Astrocyte of the hippocampus (primary cell): ENCODE measurements at regions not wholly inside any gene's neighbourhood (a gene's known extent, or its start where the extent isn't known, plus 50 kb on each side); places are given as distances from the start of the nearest gene placed in this dataset.

Source experiments
- DNase-seq: peaks from one replicate; pipeline ENCODE4 v3.0.0; 2011; ENCODE audit warnings: low read depth, low spot score

DNA sequence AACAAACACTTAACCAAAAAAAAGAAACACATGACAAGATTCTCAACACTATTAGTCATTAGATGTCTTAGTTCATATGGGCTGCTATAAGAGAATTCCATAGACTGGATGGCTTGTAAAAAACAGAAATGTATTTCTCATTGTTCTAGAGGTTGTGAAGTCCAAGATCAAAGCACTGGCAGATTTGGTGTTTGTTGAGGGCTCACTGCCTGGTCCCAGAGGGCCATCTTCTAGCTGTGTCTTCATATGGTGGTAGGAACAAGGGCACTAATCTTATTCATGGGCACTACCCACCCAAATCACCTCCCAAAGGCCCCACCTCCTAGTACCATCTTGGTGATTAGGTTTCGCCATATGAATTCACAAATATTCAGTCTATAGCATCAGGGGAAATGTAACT, 162.5 kb upstream of the SDK2 start:
- DNase-seq = no peak

DNA sequence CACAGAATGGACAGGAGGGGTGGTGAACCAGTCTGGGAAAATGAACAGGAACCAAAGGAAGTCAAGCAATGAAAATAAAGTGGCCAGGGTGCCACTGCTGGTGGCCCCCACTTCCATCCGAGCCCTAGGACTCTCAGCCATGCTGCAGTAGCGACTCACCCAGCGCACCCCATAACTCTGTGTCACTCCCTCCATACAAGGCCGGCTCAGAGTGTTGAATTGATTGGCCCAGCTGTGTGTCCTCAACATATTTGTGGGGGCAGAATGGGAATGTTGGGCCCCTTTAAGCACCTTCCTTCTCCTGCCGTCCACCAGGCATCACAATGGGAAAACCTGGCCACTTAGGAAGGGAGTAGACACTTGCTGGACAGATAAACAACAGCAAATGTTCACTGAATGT, 169.0 kb upstream of the SDK2 start:
- no peak for DNase-seq

DNA sequence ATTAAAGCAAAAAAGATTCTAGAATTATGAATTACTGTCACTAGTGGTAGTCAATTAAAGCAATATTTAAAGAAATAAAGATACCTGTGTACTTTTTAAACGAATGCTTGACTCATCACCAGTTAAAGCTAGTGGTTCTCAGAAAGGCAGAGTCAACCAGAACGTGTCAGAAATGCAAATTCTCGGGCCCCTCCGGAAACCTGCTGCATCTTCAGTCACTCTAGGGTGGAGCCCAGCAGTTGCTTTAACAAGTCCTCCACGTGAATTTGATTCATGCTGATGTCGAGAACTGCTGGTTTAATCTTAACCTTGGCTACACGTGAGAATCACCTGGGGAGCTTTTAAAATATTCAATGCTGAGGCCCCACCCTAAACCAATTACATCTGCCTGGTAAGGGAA, 169.8 kb upstream of the SDK2 start:
- DNase-seq = no peak

DNA sequence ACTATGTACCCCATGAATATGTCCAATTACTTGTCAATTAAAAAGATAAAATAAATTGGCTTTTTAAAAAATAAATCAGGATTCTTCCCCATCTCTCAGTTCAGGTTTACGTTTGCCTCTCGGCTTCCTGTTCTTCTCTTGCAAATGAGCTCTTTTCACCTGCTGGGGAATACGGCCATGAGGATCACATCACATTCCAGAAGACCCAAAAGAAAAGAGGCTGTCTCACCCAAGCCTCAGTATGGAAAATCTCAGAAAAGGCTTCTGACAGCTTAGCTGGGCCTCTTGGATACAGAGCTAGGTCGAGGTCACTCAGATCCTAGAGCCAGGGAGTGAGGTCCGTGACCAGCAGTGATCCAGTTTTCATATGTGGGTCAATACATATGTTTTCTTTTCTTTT, 171.2 kb upstream of the SDK2 start:
- no peak for DNase-seq

DNA sequence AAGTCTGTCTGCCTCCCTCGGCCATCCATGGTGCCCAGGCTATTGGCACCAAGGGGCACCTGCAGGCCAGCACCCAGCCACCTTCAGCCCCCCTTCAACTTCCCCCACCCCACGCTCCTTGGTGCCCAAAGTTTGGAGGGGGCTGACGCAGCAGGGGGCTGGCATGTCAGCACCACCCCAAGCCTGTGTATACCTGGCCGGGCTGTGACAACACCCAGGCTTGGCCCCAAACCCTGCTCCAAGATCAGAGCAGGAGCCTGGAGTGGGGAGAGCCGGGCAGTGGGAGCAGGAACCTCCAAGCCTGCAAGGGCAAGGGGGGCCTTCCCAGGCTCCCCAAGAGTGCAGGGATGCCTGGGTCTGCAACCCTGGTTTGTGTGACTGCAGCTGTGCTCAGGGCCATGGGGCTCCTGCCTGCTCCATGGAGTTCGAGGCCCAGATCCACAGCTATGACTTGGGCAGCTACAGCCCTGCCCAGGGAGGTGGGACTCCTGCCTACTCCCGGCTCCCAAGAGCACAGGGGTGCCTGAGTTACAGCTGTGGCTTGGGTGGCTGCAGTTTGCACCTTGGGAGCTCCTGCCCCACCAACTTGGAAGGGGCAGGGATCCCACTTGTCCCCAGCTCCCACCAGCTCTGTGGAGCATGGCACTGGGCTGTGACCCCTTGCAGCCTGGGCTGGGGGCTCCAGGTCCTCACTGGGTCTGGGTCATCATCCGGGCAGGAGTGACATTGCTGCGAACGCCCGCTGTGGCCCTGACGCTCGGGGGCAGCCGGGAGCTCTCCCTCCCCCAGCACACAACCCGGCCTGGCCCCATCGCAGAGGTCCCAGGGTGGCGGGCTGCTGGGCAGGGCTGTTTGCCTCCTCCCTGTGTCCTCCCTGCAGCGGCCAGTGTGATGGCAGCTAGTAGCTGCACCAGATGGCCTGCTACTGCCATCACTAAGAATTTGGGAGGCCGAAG, 175.5 kb upstream of the SDK2 start:
- no peak for DNase-seq

DNA sequence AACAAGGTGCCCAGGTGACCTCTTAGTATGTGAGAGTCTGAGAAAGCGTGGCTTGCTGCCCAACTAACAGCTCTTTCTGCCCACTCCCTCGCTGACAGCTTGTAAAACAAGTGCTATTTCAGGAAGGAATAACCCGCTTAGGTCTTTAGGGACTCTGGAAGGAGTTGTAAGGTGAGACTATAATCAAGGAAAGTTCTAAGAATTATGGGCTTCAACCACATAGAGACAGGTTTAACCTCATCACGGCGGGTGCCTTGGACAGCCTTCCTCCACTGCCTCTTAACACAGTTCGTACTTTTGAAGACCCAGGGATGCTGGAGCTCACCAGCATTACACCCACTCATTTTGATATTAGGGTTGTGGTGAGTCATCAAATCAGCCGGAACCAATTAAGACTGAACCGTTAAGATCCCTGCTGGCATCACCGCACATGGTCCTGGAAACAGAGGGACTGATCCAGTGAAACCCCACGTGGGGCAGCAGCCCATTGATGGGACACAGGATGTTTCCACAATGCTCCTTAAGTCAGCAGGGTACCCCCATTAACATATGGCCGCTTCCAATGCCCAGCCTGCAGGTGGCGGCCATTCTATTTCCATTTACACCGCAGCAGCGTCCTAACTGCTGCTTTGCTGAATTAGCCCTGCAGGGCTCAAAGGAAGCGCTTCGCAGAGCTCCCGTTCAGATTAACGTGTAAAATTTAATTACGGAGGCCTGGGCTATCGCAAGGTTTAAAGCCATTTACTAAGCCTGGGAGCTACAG, 176.6 kb upstream of the SDK2 start:
- peak; percentile 20 for DNase-seq

DNA sequence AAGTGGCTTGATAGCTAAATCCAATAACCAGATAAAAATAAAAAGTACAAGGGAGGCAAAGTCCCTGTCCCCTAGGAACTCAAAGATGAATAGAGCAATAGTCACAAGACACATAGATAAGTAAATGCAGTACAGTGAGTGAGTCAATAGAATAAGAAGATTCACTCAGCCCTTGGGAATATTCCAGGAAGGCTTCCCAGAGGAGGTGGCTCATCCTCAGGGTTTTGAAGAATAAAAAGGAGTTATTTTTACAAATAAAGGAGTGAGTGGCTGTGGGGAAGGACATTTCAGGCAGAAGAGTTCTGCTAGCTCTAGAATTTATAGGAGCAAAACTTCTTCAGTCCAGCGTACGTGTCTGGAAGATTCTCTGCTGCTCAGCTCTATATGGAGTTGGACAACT, 177.4 kb upstream of the SDK2 start:
- no peak for DNase-seq

DNA sequence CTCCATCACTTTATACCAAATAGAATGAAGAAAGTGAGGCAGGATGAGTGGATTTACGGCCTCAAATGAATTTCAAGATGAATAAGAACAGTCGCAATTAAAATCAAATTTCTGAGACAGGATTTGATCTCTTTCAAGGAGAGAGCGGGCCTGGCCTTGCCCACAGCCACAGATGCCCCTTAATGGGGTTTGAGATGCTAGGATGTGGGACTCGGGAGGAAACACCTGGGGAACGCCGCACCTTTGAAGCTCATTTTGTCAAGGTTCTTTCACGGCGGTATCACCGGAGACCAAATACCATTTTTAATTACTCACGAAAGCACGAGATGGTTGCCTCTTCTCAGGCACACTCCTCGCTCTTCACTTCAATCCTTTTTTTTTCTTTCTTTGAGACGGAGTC, 178.1 kb upstream of the SDK2 start:
- DNase-seq = no peak

DNA sequence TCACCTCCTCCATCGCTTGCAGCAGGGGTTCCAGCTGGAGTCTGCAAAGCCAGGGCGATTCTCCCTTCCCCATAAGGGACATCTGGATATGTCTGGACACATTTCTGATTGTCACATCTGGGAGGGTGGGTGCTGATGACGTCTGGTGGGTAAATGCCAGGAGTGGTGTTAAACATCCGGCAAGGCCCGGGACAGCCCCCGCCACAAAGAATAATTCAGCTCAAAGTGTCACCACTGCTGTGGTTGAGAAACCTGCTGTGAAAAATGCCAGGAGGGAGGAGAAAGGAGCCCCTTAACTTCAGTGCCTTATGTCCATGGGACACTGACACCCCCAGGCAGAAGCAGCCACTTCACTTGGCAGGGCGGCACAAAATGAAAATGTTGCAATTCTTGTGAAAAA, 179.4 kb upstream of the SDK2 start:
- no peak for DNase-seq

DNA sequence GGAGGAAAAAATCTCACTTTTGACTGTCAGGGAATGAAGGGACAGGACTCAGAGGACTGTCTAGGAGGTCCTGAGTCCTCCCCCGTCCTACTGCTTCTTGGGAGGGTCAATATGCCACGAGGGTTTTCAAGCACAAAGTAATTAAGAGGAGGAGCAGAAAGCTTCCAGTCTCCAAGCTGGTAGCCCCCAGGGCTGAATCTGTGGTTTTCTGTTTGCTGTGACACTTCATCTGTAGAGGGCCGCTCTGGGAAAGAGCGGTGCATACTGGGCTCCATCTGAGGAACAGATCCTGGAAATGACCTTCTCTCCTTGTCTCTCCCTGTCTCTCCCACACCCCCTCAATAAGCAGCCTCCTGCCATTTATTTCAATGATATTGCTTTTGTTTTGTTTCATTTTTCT, 180.1 kb upstream of the SDK2 start:
- DNase-seq = no peak

DNA sequence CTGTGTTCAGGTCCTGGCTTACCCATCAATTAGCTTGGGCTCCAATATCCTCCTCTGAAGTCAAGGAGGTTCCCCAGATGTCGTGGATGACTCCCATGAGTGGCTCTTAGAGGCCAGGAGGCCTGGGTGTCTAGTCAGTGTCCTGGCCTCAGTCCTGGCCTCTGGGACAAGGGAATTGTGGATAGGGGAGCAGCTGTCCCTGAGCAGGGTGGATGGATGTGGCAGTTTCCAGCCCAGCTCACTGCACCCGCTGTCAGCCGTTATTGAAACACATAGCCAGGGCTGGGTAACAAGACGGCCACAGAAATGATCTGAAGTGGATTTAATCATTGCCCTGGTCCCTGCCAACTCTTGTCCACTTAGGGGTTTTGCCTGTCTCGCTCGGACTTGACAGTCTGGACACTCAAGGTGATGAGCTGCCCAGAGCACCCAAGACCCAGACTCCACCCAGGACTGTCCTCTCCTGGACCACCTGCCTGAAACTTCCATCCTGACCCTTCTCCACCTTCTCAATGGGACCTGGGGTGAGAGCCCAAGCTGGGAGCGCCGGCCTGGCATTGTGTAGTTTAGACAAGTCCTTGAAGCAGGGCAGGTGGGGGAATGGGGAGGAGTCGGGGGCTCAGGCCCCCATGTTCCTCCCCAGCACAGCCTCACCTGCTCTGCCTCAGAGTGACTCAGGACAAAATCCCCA, 182.1 kb upstream of the SDK2 start:
- no peak for DNase-seq

DNA sequence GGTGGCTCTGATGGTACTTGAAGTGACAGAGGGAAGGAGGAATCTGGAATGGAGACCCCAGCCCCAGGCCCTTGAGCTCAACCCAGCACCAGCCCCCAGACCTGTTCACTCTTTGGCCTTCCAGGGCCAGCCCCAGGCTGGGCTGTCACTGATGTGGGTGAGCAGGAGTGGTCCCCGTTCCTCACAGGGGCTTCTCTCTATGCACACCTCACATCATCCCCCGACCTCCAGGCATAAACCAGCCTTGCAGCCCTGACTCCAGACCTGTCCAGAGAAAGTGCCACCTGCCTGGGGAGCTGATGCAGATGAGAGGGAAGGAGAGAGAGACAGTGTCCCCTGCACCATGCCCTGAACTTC, 182.6 kb upstream of the SDK2 start:
- DNase-seq = no peak

DNA sequence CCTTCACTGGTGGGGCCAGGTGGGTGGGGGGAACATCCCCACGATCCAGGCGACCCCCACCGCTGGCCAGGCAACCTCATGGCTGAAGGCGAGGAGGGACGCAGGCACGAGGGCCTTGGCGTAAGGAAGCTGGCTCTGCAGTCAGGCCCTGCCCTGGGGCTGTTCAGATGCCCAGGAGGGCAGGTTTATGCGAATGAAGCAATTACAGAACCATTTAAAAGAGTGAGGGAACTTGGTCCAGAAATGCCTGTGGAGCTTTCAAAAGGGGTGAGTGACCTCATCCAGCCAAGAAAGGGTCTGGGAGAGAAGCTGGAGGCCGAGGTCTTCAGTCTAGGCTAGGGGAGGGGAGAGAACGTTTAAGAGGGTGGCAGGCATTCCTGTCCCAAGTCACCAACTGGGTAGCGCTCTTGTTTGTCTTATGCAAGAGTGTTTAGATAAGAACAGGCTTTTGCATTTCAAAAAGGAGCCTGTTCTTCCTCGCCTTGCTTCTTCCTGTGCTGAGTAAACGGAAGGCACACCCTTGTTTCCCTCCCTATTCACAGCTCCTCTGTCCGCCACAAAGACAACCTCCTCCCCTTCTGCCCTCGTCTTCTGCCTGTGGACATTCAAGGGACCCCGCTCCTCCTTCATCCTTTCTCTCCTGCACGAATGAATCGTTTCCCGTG, 183.5 kb upstream of the SDK2 start:
- no peak for DNase-seq

DNA sequence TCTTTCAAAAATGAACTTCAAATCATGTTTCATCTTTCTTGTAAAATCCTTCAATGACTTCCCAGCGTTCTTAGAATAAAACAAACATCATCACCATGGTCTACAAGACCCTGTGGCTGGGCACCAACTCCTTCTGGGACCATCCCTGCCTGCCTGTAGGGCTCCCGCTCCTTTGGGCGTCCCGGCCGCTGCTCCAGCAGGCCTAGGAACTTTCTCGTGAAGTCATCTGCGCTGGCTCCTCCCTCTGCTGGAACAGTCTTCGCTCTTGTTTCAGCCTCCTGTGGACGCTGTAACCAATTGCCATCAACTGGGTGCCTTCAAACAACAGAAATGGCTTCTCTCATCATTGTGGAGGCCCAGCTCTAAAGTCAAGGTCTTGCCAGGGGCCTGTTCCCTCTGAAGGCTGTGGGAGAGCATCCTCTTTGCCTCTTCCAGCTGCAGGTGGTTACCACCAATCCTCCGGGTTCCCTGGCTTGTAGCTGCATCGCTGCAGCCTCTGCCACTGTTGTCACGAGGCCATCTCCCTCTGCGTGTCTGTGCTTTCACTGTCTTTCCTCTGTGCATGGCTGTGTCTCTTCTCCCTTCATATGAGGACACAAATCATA, 185.5 kb upstream of the SDK2 start:
- DNase-seq = no peak

DNA sequence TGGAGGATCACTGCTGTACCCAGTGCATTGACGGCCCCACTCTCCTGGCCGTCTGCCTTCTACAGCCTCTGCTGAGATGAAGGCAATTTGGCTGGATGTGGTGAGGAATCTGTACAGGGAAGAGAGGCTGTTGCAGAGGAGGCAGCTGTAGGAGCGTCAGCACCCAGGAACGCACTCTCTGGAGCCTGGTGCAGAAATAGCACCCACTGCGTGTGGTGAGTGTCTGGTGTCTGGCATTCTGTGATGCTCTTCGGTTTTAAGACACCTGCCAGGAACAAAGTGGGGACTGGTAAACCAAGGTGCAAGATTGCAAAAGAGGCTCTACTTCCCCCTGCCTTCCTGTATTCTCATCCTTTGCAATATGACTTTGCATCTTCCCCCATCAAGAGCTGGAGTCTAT, 187.5 kb upstream of the SDK2 start:
- DNase-seq = no peak

DNA sequence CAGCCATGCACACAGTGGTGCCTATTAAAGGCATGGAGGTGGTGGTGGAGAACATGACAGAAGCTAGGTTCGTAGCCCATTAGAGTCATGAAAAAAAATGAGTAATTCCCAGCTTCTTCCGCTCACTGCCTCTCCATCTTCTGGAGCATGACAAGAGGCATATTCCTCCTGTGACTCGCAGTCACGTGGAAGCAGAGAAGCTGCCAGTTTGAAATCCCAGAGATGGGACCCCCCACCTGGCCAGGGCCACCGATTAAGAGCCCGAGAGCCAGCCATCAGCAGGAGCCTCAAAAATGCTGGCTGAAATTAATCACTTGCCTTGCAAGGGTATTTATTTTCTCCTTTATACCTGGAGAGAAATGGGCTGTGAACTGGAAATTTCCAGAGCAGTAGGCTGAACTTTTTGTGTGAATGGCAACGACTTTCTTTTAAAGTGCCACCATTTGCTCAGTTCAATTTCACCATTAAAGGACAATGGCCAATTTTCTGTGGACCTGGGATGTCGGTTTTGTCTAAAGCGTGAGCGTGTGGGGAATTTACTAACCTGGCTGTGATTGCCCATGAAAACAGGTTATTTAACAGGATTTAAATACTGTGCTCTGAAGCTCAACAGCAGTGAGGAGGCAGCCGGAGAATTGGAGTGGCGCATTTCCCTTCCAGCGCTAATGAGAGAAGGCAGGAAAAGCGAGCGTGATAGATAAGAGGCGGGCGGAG, 189.7 kb upstream of the SDK2 start:
- peak; percentile 14 for DNase-seq

DNA sequence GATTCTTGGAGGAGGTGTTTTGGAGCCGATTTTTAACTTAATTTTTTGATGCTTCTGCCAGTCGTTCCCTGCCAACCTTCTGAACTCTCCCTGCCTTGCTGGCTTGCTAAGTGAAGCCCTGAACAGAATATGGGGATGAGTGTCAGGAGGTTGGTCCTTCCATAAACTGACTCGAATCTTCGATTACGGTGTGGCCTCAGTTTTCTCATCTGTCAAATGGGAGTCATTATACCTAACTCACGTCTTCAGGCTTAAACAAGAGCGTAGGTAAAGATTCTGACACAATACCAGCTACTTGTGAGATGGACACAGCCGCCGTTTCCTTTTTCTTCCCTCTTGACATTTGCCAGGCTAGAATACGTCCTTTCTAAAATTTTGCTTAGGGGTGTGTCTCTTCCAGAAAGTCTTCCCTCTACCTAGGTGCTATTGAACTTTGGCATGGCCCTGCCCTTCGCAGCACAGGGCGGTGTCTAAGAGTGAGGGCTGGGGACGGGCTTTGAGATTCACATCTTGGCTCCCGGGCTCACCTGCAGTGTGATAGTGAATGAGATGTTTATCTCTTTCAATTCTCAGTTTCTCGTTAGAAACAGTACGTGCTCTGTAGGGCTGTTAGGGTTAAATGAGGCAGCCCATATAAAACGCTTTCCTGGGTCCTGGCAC, 190.6 kb upstream of the SDK2 start:
- no peak for DNase-seq

DNA sequence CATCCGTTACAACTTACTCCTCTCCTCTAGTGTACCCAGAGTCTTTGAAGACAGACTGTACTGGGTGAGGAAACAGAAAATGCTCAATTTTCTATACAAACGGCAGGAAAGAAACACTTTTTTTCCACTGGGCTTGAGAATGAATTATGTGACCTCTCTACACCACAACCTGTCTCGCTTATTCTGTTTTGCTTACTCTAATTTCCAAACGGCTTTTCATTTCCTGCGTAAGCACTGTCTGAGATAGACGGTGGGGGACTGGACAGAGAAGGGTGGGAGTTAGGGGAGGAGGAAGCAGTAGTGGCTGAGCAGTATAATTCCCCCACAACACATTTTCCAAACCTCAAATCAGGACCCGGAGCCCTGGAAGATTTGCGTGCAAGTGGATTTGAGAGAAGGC, 191.4 kb upstream of the SDK2 start:
- DNase-seq = no peak

DNA sequence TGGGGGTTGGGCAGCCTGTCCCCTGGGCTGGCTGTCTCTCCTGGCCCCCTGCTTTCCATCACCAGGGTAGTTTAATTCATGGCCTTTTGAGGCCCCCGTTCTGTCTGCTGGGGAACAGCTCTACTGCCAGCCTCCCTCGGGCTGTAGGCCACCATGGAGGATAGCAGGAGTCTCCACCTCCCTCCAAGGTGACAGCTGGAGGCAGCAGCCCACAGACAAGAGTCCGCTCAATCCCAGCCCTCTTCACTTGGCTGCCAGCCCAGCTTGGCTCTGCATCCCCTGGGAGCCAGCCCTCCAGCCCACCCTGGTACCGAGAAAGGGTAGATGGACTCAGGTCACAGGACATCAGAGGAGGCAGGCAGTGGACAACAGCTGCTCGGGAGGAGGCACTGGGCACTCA, 194.6 kb upstream of the SDK2 start:
- no peak for DNase-seq

DNA sequence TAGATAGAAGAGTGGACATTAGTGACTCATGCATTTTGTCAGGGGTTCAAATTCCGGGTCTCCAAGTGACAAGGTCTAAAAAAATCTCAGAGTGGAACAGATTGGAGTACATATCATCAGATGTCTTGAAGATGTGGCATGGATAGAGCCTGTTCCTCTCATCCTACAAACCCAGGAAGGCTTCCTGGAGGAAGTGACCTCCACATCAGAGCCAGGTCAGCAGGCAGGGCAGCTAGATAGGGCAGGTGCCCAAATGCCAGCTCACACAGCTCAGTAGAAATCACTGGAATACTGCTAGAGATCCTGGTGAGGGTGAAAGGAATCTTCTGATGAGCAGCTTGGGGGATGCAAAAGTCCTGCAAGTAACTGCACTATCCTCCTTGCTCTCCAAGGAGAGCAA, 196.6 kb upstream of the SDK2 start:
- DNase-seq = no peak
